ENCODE measurements at regions not wholly inside any gene's neighbourhood (a gene's known extent, or its start where the extent isn't known, plus 50 kb on each side); places are given as distances from the start of the nearest gene placed in this dataset.

GRCh38 chr2:133855526-133855925 lies 287.3 kb upstream of the NCKAP5 start:
- BruUV-seq (replicated peaks) = no TSS peak
- no peaks in the 10 kb centered on the region for H3K9me3 ChIP-seq (ENCODE audit: low read depth, low read length, poor library complexity, severe bottlenecking)
- ChIA-PET POLR2A (ENCODE audit: low non-redundant PET) (no interaction called here), CTCF (no interaction called here)
- H3K4me3 ChIP-seq (ENCODE audit: low read depth, low read length, poor library complexity, severe bottlenecking) = no peak overlapping the region
- TF ChIP-seq CTCF (conservative IDR thresholded peaks at IDR 0.05; ENCODE audit: low read depth, low read length) = no peak
- no peak for TF ChIP-seq EZH2 (IDR thresholded peaks at IDR 0.05; ENCODE audit: borderline replicate concordance, low read depth, low read length, poor library complexity, severe bottlenecking)
- no peak for DNase-seq (ENCODE audit: low spot score)
- H3K36me3 ChIP-seq (ENCODE audit: insufficient read depth, low read length, poor library complexity, severe bottlenecking) = no peaks in the 10 kb centered on the region
- no peak overlapping the region for H3K27ac ChIP-seq (ENCODE audit: low read depth, low read length, poor library complexity, severe bottlenecking)
- intact Hi-C loops (cut with micrococcal nuclease; ENCODE audit: unreplicated experiment) = no loop called here
- H3K27me3 ChIP-seq (replicated peaks; ENCODE audit: insufficient read depth, low read depth, low read length, poor library complexity) = no peaks in the 10 kb centered on the region
- H3K4me1 ChIP-seq (ENCODE audit: insufficient read depth, low read length, poor library complexity, severe bottlenecking) = no peaks in the 10 kb centered on the region

GRCh38 chr2:133856678-133857077 lies 288.4 kb upstream of the NCKAP5 start:
- Histone ChIP-seq H3K9me3 (ENCODE audit: low read depth, low read length, poor library complexity, severe bottlenecking) (no peaks in the 10 kb centered on the region), H3K27me3 (replicated peaks; ENCODE audit: insufficient read depth, low read depth, low read length, poor library complexity) (no peaks in the 10 kb centered on the region), H3K27ac (ENCODE audit: low read depth, low read length, poor library complexity, severe bottlenecking) (no peak overlapping the region), H3K4me1 (ENCODE audit: insufficient read depth, low read length, poor library complexity, severe bottlenecking) (no peaks in the 10 kb centered on the region), H3K4me3 (ENCODE audit: low read depth, low read length, poor library complexity, severe bottlenecking) (no peak overlapping the region), H3K36me3 (ENCODE audit: insufficient read depth, low read length, poor library complexity, severe bottlenecking) (no peaks in the 10 kb centered on the region)
- intact Hi-C loops (cut with micrococcal nuclease; ENCODE audit: unreplicated experiment) = no loop called here
- no TSS peak for BruUV-seq (replicated peaks)
- ChIA-PET CTCF (no interaction called here), POLR2A (ENCODE audit: low non-redundant PET) (no interaction called here)
- TF ChIP-seq EZH2 (IDR thresholded peaks at IDR 0.05; ENCODE audit: borderline replicate concordance, low read depth, low read length, poor library complexity, severe bottlenecking) = no peak
- TF ChIP-seq CTCF (conservative IDR thresholded peaks at IDR 0.05; ENCODE audit: low read depth, low read length) = no peak
- DNase-seq (ENCODE audit: low spot score) = no peak

- intact Hi-C loops (cut with micrococcal nuclease; ENCODE audit: unreplicated experiment) = no loop called here
- BruUV-seq (replicated peaks) = no TSS peak
- TF ChIP-seq CTCF (conservative IDR thresholded peaks at IDR 0.05; ENCODE audit: low read depth, low read length) = no peak
- TF ChIP-seq EZH2 (IDR thresholded peaks at IDR 0.05; ENCODE audit: borderline replicate concordance, low read depth, low read length, poor library complexity, severe bottlenecking) = no peak
Observed at GRCh38 chr2:133859578-133859977, 291.3 kb upstream of the NCKAP5 start.

More at GRCh38 chr2:133859578-133859977, 291.3 kb upstream of the NCKAP5 start:
- ChIA-PET CTCF (no interaction called here), POLR2A (ENCODE audit: low non-redundant PET) (no interaction called here)
- H3K4me3 ChIP-seq (ENCODE audit: low read depth, low read length, poor library complexity, severe bottlenecking) = no peak overlapping the region
- no peaks in the 10 kb centered on the region for H3K36me3 ChIP-seq (ENCODE audit: insufficient read depth, low read length, poor library complexity, severe bottlenecking)
- H3K27me3 ChIP-seq (replicated peaks; ENCODE audit: insufficient read depth, low read depth, low read length, poor library complexity) = no peaks in the 10 kb centered on the region
- DNase-seq (ENCODE audit: low spot score) = no peak
- H3K9me3 ChIP-seq (ENCODE audit: low read depth, low read length, poor library complexity, severe bottlenecking) = no peaks in the 10 kb centered on the region
- H3K4me1 ChIP-seq (ENCODE audit: insufficient read depth, low read length, poor library complexity, severe bottlenecking) = no peaks in the 10 kb centered on the region
- H3K27ac ChIP-seq (ENCODE audit: low read depth, low read length, poor library complexity, severe bottlenecking) = no peak overlapping the region

All from A673 (cell line).